Liver (tissue), 8 donors: ENCODE measurements at regions not wholly inside any gene's neighbourhood (a gene's known extent, or its start where the extent isn't known, plus 50 kb on each side); places are given as distances from the start of the nearest gene placed in this dataset.

Experiments used
- DNase-seq: peaks from one replicate; pipeline ENCODE4 v3.0.0-alpha.2; 2017; ENCODE audit warnings: low spot score
- H3K27ac ChIP-seq, 2 donors: one replicate each; pipeline ENCODE4 v1.7.0; 2013; ENCODE audit warnings: inconsistent platforms in 2 of 2, low read length in 2 of 2, control low read depth in 1 of 2, low read depth in 1 of 2, mild to moderate bottlenecking in 1 of 2
- H3K27me3 ChIP-seq, 4 donors: one replicate each; pipeline versions ENCODE4 v1.6.1 to v1.7.0; 2013; ENCODE audit warnings: low read length in 3 of 4, inconsistent platforms in 1 of 4, mild to moderate bottlenecking in 1 of 4, moderate library complexity in 1 of 4; ENCODE audit not compliant: control insufficient read depth in 4 of 4, insufficient read depth in 4 of 4
- H3K36me3 ChIP-seq, 4 donors: one replicate each; pipeline versions ENCODE4 v1.6.1 to v1.7.0; 2013; ENCODE audit warnings: low read length in 3 of 4, mild to moderate bottlenecking in 3 of 4, low read depth in 1 of 4, moderate library complexity in 1 of 4; ENCODE audit not compliant: control insufficient read depth in 4 of 4, insufficient read depth in 3 of 4
- H3K4me1 ChIP-seq, 4 donors: one replicate each; pipeline versions ENCODE4 v1.6.1 to v1.7.0; 2013; ENCODE audit warnings: low read length in 3 of 4, mild to moderate bottlenecking in 3 of 4, moderate library complexity in 1 of 4; ENCODE audit not compliant: control insufficient read depth in 4 of 4, insufficient read depth in 4 of 4
- H3K4me3 ChIP-seq, 3 donors: one replicate each; pipeline versions ENCODE4 v1.6.1 to v1.7.0; 2013; ENCODE audit warnings: low read length in 3 of 3, control low read depth in 1 of 3, low read depth in 1 of 3, mild to moderate bottlenecking in 1 of 3
- H3K9ac ChIP-seq, 2 donors: one replicate each; pipeline ENCODE4 v1.7.0; 2013; ENCODE audit warnings: low read length in 2 of 2, mild to moderate bottlenecking in 2 of 2, moderate library complexity in 2 of 2, control low read depth in 1 of 2, low read depth in 1 of 2
- H3K9me3 ChIP-seq, 4 donors: one replicate each; pipeline versions ENCODE4 v1.6.1 to v1.7.0; 2013; ENCODE audit warnings: low read length in 3 of 4; ENCODE audit not compliant: control insufficient read depth in 4 of 4
- CTCF ChIP-seq: fragments of 150-350 bp; IDR thresholded peaks from 2 replicates; pipeline ENCODE4 v1.5.1; 2017; ENCODE audit warnings: improper control_type of control experiment, low read depth, low read length; ENCODE audit not compliant: missing input control
- EGR1 ChIP-seq, 2 donors: IDR thresholded peaks; 2 replicates each; pipeline ENCODE4 v1.6.1; 2016 to 2018; ENCODE audit warnings: antibody characterized with exemption in 2 of 2, low read depth in 2 of 2
- FOXA1 ChIP-seq: IDR thresholded peaks from 2 replicates; pipeline ENCODE4 v1.6.1; 2016; ENCODE audit warnings: antibody characterized with exemption
- FOXA2 ChIP-seq: IDR thresholded peaks from 2 replicates; pipeline ENCODE4 v1.6.1; 2016; ENCODE audit warnings: antibody characterized with exemption
- GABPA ChIP-seq, 2 donors: IDR thresholded peaks in 1 of 2; conservative IDR thresholded peaks in 1 of 2; 2 replicates each; pipeline ENCODE4 v1.6.1; 2016; ENCODE audit warnings: antibody characterized with exemption in 2 of 2, mild to moderate bottlenecking in 1 of 2, moderate library complexity in 1 of 2
- HNF4A ChIP-seq, 2 donors: conservative IDR thresholded peaks; 2 replicates each; pipeline ENCODE4 v1.6.1; 2016; ENCODE audit warnings: antibody characterized with exemption in 2 of 2, mild to moderate bottlenecking in 2 of 2
- HNF4G ChIP-seq: IDR thresholded peaks from 2 replicates; pipeline ENCODE4 v1.6.1; 2016; ENCODE audit warnings: antibody characterized with exemption
- JUND ChIP-seq, 2 donors: IDR thresholded peaks; 2 replicates each; pipeline ENCODE4 v1.6.1; 2016; ENCODE audit warnings: antibody characterized with exemption in 2 of 2
- MAX ChIP-seq: IDR thresholded peaks from 2 replicates; pipeline ENCODE4 v1.6.1; 2016; ENCODE audit warnings: antibody characterized with exemption
- NR2F2 ChIP-seq: IDR thresholded peaks from 2 replicates; pipeline ENCODE4 v1.6.1; 2016; ENCODE audit warnings: antibody characterized with exemption
- RAD21 ChIP-seq, 2 donors: IDR thresholded peaks; 2 replicates each; pipeline ENCODE4 v1.6.1; 2016; ENCODE audit warnings: antibody characterized with exemption in 2 of 2, mild to moderate bottlenecking in 2 of 2
- REST ChIP-seq: IDR thresholded peaks from 2 replicates; pipeline ENCODE4 v1.6.1; 2016; ENCODE audit warnings: antibody characterized with exemption, mild to moderate bottlenecking
- RXRA ChIP-seq, 2 donors: IDR thresholded peaks; 2 replicates each; pipeline ENCODE4 v1.6.1; 2017 to 2018; ENCODE audit warnings: antibody characterized with exemption in 2 of 2, mild to moderate bottlenecking in 1 of 2
- SP1 ChIP-seq: IDR thresholded peaks from 2 replicates; pipeline ENCODE4 v1.6.1; 2018; ENCODE audit warnings: antibody characterized with exemption, mild to moderate bottlenecking
- TAF1 ChIP-seq: conservative IDR thresholded peaks from 2 replicates; pipeline ENCODE4 v1.6.1; 2016; ENCODE audit warnings: antibody characterized with exemption, mild to moderate bottlenecking
- YY1 ChIP-seq: IDR thresholded peaks from 2 replicates; pipeline ENCODE4 v1.6.1; 2016; ENCODE audit warnings: antibody characterized with exemption, mild to moderate bottlenecking
- ZBTB33 ChIP-seq: IDR thresholded peaks from 2 replicates; pipeline ENCODE4 v1.6.1; 2016; ENCODE audit warnings: antibody characterized with exemption
- whole genome bisulfite sequencing: extraction: QIAGEN DNeasy Blood & Tissue Kit; methylation state at CpG from one replicate; pipeline ENCODE4 v1.1.7; 2013; 5-methylcytosine and 5-hydroxymethylcytosine counted together
- TF ChIP-seq, protein P1 (sequence below): IDR thresholded peaks from 2 replicates; pipeline ENCODE4 v1.6.1; 2016; ENCODE audit warnings: antibody characterized with exemption
- donor health status: healthy.
- donor health status: healthy.
- donor health status: healthy.
- donor health status: healthy.
- donor health status: healthy.

- no peak for TF ChIP-seq CTCF
- TF ChIP-seq SP1: no peak
- TF ChIP-seq HNF4A (conservative IDR thresholded peaks at IDR 0.05): no peak
- TF ChIP-seq RXRA (IDR thresholded peaks at IDR 0.05): no peak
- no peak for TF ChIP-seq EGR1 (IDR thresholded peaks at IDR 0.05; ENCODE audit: low read depth in 2 of 2)
- no peak for TF ChIP-seq HNF4G
- TF ChIP-seq NR2F2: no peak
- no peak for TF ChIP-seq FOXA1
Observed at GRCh38 chr11:109043315-109043714, 378.4 kb downstream of the DDX10 start (continued).

GRCh38 chr11:109046284-109046992 lies 375.6 kb upstream of the C11orf87 start:
- H3K9me3 ChIP-seq: no peaks in the 10 kb centered on the region
- no peaks in the 10 kb centered on the region for H3K4me1 ChIP-seq
- no peak overlapping the region for H3K4me3 ChIP-seq
- TF ChIP-seq YY1 (no peak), RAD21 (IDR thresholded peaks at IDR 0.05) (no peak), NR2F2 (no peak), HNF4G (no peak), TAF1 (no peak), SP1 (no peak), FOXA2 (no peak), CTCF (no peak), JUND (IDR thresholded peaks at IDR 0.05) (no peak), ZBTB33 (no peak), HNF4A (conservative IDR thresholded peaks at IDR 0.05) (no peak), REST (no peak), MAX (no peak), EGR1 (IDR thresholded peaks at IDR 0.05; ENCODE audit: low read depth in 2 of 2) (no peak), FOXA1 (no peak), RXRA (IDR thresholded peaks at IDR 0.05) (no peak), GABPA (IDR thresholded peaks at IDR 0.05 in 1 of 2, conservative IDR thresholded peaks at IDR 0.05 in 1 of 2) (no peak)
- TF ChIP-seq, protein P1, sequence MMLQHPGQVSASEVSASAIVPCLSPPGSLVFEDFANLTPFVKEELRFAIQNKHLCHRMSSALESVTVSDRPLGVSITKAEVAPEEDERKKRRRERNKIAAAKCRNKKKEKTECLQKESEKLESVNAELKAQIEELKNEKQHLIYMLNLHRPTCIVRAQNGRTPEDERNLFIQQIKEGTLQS: no peak
- H3K9ac ChIP-seq: no peak overlapping the region
- H3K27ac ChIP-seq: no peak overlapping the region
- H3K27me3 ChIP-seq: peaks cover 0 to 3% (median 0%) of the 10 kb centered on the region in 4 donors
- H3K36me3 ChIP-seq: no peaks in the 10 kb centered on the region
- 78% methylated on average over 11 of the region's 11 CpGs for WGBS
- no peak for DNase-seq
